Erythroblast (primary cell): ENCODE measurements at regions not wholly inside any gene's neighbourhood (a gene's known extent, or its start where the extent isn't known, plus 50 kb on each side); places are given as distances from the start of the nearest gene placed in this dataset.
A peak's percentile ranks its signal among the peaks of the same experiment; 100 is the strongest.
"Not testable (repeated sequence)": the region's sequence is repeated elsewhere in the genome, so short reads cannot be mapped to it uniquely, and the experiment has no call there.

ENCODE experiments used
- DNase-seq, 2 experiments: peaks; one replicate each; lab custom pipeline; 2025; lab: John Stamatoyannopoulos, UW
- GATA1 ChIP-seq: IDR thresholded peaks from 2 replicates; pipeline ENCODE4 v1.6.1; 2011; ENCODE audit warnings: low read depth, mild to moderate bottlenecking, control low read depth, low read length, moderate library complexity
- POLR2A ChIP-seq: IDR thresholded peaks from 2 replicates; pipeline ENCODE4 v1.6.1; 2011; ENCODE audit warnings: mild to moderate bottlenecking, low read length

- TF ChIP-seq POLR2A (no peak), GATA1 (no peak)
- no peak for DNase-seq
Measured at GRCh38 chr3:194064380-194065332, 71.3 kb upstream of the HES1 start.

DNA sequence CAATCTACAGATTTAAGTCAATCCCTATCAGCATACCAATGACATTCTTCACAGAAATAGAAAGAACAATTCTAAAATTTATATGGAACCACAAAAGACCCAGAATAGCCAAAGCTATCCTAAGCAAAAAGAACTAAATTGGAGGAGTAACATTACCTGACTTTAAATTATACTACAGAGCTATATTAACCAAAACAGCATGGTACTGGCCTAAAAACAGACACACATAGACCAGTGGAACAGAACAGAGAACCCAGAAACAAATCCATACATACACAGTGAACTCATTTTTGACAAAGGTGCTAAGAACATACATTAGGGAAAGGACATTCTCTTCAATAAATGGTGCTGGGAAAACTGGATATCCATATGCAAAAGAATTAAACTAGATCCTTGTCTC, 68.6 kb upstream of the HES1 start:
- DNase-seq: not testable (repeated sequence)

DNA sequence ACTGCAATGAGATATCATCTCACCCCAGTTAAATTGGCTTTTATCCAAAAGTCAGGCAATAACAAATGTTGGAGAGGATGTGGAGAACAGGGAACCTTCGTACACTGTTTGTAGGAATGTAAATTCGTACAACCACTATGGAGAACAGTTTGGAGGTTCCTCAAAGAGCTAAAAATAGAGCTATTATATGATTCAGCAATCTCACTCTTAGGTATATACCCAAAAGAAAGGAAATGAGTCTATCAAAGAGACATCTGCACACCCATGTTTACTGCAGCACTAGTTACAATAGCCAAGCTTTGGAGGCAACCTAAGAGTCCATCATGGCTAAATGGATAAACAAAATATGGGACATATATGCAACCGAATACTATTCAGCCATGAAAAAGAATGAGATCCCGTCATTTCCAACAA, 68.0 kb upstream of the HES1 start:
- DNase-seq: no peak
- no peak for TF ChIP-seq POLR2A
- TF ChIP-seq GATA1: no peak

- TF ChIP-seq POLR2A (no peak), GATA1 (no peak)
- peak in 1 of 2 experiments; percentile 26 for DNase-seq
Measured at GRCh38 chr3:194069421-194070219, 66.3 kb upstream of the HES1 start.

DNA sequence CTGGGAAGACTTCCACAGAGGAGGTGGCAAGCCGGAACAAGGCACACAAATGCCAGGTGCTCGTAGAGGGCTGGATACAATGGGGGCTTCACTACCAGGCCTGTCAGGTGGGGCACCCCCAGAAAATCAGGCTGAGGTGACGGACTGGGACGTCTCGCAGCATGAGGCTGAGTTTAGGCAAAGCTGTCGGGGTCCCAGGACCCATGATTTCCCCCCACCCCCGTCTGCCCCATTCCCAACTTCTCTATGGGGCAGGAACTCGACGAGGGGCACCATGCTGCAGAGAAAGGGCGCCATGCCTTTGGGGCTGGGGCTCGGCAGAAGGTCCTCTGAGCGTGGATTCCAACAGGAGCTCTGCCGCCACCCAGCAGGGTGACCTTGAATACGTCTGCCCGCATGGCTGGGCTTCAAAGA, 65.7 kb upstream of the HES1 start:
- DNase-seq: no peak
- TF ChIP-seq GATA1: no peak
- TF ChIP-seq POLR2A: no peak

GRCh38 chr3:194070634-194071409, 65.1 kb upstream of the HES1 start:
- peak; percentile 60 to 64 for DNase-seq
- TF ChIP-seq POLR2A (no peak), GATA1 (no peak)

DNA sequence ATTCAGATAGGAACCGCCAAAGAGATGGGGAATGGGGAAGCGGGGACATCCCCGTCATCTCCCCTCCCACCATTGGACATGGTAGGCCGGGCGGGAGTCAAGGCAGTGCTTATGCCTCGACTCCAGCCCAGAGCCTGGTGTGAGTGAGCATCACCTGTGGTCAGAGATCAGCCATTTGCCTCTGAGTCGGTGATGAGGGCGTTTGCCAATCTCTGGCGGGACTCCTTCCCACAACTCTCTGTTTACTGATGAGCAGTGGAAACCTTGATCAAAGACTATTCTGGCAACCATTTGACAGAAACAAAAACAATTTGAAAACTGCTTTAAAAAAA, 63.9 kb upstream of the HES1 start:
- no peak for DNase-seq
- TF ChIP-seq GATA1 (no peak), POLR2A (no peak)

DNA sequence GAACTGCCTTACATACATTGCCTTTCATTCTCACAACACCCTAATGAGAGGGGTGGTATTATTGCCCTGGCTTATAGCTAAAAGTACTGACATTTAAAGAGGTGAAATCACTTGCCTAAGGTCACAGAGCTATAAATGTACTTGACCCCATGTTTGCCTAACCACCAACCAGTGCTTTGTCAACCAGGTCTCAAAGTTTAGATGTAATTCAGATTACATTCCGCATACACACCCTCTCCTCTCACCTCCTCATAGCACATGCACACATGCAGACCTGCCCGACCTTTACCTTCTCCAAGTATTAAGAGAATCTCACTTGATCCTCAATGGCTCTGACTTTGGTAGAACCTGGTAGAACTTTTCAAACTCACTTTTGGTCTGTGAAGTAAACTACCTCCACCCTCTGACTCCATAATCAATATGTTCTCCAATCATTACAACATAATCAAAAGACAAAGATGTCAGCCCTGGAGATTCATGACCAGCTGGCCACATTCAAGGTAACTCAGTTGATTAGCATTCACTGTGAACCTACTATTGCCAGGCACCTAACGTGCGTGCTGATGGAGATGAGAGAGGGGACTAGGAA, 63.2 kb upstream of the HES1 start:
- no peak for DNase-seq
- no peak for TF ChIP-seq GATA1
- no peak for TF ChIP-seq POLR2A

GRCh38 chr3:194073926-194074325, 62.0 kb upstream of the HES1 start:
- no peak for DNase-seq
- no peak for TF ChIP-seq POLR2A
- no peak for TF ChIP-seq GATA1

DNA sequence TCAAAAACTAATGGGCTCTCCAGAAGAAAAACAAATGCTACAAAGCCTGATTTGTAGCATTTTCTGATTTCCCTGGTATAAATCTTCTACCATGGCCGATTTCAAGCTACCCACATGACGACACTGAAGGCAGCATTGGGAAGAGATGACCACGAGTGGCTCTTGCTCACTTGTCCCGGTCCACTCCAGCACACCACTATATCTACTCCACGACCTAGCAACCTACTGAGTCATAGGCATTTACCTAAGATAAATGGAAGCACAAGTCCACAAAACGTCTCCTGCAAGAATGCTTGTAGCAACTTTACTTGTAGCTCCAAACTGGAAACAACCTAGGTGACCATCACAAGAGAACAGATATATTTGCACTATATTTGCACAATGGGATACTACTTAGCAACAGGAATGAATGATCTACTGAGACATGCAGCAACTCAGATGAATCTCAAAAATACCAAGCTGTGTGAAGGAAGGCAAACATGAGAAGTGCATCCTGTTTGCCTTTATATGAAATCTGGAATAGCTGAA, 60.8 kb upstream of the HES1 start:
- TF ChIP-seq GATA1 (no peak), POLR2A (no peak)
- DNase-seq: no peak

DNA sequence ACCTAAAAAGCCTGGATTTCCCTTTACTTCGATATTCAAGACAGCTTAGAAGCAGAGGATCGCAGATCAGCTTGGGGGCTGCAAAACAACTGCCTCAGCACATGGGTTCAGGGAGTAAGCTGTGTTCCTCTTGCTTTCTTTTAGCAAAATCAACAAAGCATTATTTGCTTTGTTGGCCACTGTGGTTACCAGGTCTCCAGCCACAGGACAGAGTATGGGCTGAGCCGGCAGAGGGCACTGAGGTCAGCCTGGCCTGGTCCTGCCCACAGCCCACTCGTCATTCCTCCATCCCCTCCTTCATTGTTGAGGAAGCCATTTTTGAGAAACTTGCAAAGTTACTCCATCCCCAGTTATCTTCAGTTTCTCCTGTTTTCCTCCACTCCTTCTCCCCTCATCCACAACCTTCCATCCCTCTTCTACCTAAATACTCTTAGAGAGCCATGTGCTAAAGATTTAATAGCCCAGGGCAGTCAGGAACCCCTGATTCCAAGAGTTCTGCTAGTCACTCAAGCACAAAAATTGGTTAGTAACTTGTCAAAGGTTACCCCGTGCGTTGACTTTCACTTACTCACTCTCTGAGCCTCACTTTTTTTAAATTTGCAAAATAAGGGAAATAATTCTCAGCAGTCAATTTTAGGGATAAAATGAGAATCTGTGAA, 60.0 kb upstream of the HES1 start:
- TF ChIP-seq GATA1: no peak
- TF ChIP-seq POLR2A: no peak
- no peak for DNase-seq

DNA sequence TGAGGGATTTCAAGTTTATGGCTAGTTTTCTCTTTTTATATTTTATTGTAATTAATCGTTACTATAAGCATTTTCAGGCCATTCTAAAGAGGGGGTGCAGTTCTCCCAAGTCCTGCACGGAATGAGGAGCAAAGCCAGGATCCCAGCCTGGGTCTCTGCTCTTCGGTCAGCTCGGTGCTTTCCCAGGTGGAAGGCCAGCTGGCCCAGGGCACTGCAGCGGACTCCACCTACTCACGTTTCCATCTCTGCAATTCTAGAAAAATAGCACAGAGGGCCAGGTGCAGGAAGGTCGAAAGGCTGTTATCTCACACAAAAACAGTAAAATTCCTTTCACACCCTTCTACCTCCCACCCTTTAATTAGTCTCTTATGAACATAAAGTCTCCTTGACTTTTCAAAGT, 59.5 kb upstream of the HES1 start:
- DNase-seq: no peak
- TF ChIP-seq GATA1 (no peak), POLR2A (no peak)

- TF ChIP-seq POLR2A (no peak), GATA1 (no peak)
Measured at GRCh38 chr3:194077602-194078001, 58.3 kb upstream of the HES1 start.

More at GRCh38 chr3:194077602-194078001, 58.3 kb upstream of the HES1 start:
- DNase-seq: no peak
